Stomach (tissue), 4 donors: ENCODE measurements at regions not wholly inside any gene's neighbourhood (a gene's known extent, or its start where the extent isn't known, plus 50 kb on each side); places are given as distances from the start of the nearest gene placed in this dataset.

ENCODE experiments used
- CTCF ChIP-seq, 7 experiments: fragments of 450-650 bp in 4 of 7; fragments of 200-600 bp in 3 of 7; sonication (generic) in 3 of 7; IDR thresholded peaks; one replicate each; pipeline ENCODE4 v1.5.1; 2016 to 2019; ENCODE audit warnings: antibody characterized with exemption in 7 of 7, control low read depth in 2 of 7, mild to moderate bottlenecking in 1 of 7
- POLR2AphosphoS5 ChIP-seq, 3 donors: sonication (generic); formaldehyde crosslinking; IDR thresholded peaks; one replicate each; pipeline ENCODE4 v1.6.1; 2016; ENCODE audit warnings: antibody characterized with exemption in 3 of 3

GRCh38 chr9:102237520-102237919, 499.1 kb upstream of the GRIN3A start:
- no peak for TF ChIP-seq POLR2AphosphoS5 (IDR thresholded peaks at IDR 0.05)
- TF ChIP-seq CTCF (IDR thresholded peaks at IDR 0.05), result no peak
